SK-N-MC (cell line): ENCODE measurements at regions not wholly inside any gene's neighbourhood (a gene's known extent, or its start where the extent isn't known, plus 50 kb on each side); places are given as distances from the start of the nearest gene placed in this dataset.
"Not testable (repeated sequence)": the region's sequence is repeated elsewhere in the genome, so short reads cannot be mapped to it uniquely, and the experiment has no call there.

ENCODE experiments used
- DNase-seq: peaks from one replicate; pipeline ENCODE4 v3.0.0-alpha.2; 2011; ENCODE audit warnings: low read depth, low spot score
- H3K27ac ChIP-seq: fragments of 200-600 bp; sonication (generic); 2 replicates; pipeline ENCODE4 v1.5.1; 2016; ENCODE audit warnings: mixed run types
- H3K36me3 ChIP-seq: fragments of 200-600 bp; sonication (generic); 2 replicates; pipeline ENCODE4 v1.6.1; 2017; ENCODE audit warnings: antibody characterized with exemption, low read length, mixed read lengths; ENCODE audit not compliant: insufficient read depth
- H3K4me3 ChIP-seq: fragments of 200-600 bp; sonication (generic); 2 replicates; pipeline ENCODE4 v1.5.1; 2016
- H3K9ac ChIP-seq: fragments of 200-600 bp; sonication (generic); 2 replicates; pipeline ENCODE4 v1.8.0; 2017; ENCODE audit warnings: mixed run types, mixed read lengths; ENCODE audit not compliant: insufficient read length
- H3K9me3 ChIP-seq: fragments of 200-600 bp; sonication (generic); 2 replicates; pipeline ENCODE4 v1.6.1; 2017; ENCODE audit warnings: low read depth, mild to moderate bottlenecking, antibody characterized with exemption, low read length, moderate library complexity, mixed read lengths
- EZH2 ChIP-seq: fragments of 200-600 bp; sonication (generic); IDR thresholded peaks from one replicate; pipeline ENCODE4 v1.6.1; 2017; ENCODE audit warnings: antibody characterized with exemption
- FOXP2 ChIP-seq: optimal IDR thresholded peaks from 2 replicates; pipeline ENCODE3; 2011; ENCODE audit warnings: mild to moderate bottlenecking, moderate library complexity; ENCODE audit not compliant: insufficient read depth; ENCODE audit errors: extremely low read length, control extremely low read depth
- POLR2AphosphoS5 ChIP-seq: IDR thresholded peaks from 2 replicates; pipeline ENCODE4 v1.6.1; 2012; ENCODE audit warnings: mild to moderate bottlenecking, low read depth, low read length, borderline replicate concordance

GRCh38 chr18:11368020-11368419 lies 218.7 kb upstream of the PIEZO2 start:
- no peaks in the 10 kb centered on the region for H3K9me3 ChIP-seq
- TF ChIP-seq POLR2AphosphoS5 (no peak), EZH2 (no peak), FOXP2 (no peak)
- H3K27ac ChIP-seq = no peak overlapping the region
- no peak for DNase-seq
- H3K4me3 ChIP-seq = no peak overlapping the region
- H3K9ac ChIP-seq = no peak overlapping the region
- no peaks in the 10 kb centered on the region for H3K36me3 ChIP-seq

GRCh38 chr18:11367351-11367750 lies 218.0 kb upstream of the PIEZO2 start:
- H3K9me3 ChIP-seq = no peaks in the 10 kb centered on the region
- H3K4me3 ChIP-seq = no peak overlapping the region
- no peaks in the 10 kb centered on the region for H3K36me3 ChIP-seq
- TF ChIP-seq EZH2 (no peak), FOXP2 (no peak), POLR2AphosphoS5 (no peak)
- H3K27ac ChIP-seq = no peak overlapping the region
- no peak for DNase-seq
- no peak overlapping the region for H3K9ac ChIP-seq

GRCh38 chr18:11366410-11366809 lies 217.0 kb upstream of the PIEZO2 start:
- no peak for DNase-seq
- TF ChIP-seq EZH2 (no peak), FOXP2 (no peak), POLR2AphosphoS5 (no peak)
- H3K9me3 ChIP-seq = no peaks in the 10 kb centered on the region
- H3K4me3 ChIP-seq = no peak overlapping the region
- no peak overlapping the region for H3K9ac ChIP-seq
- H3K27ac ChIP-seq = no peak overlapping the region
- H3K36me3 ChIP-seq = no peaks in the 10 kb centered on the region

- DNase-seq = no peak
Observed at GRCh38 chr18:11362856-11363255, 213.5 kb upstream of the PIEZO2 start.

GRCh38 chr18:11361862-11362261 lies 212.5 kb upstream of the PIEZO2 start:
- not testable (repeated sequence) for H3K9me3 ChIP-seq

More at GRCh38 chr18:11362856-11363255, 213.5 kb upstream of the PIEZO2 start:
- H3K36me3 ChIP-seq = no peaks in the 10 kb centered on the region
- no peak overlapping the region for H3K4me3 ChIP-seq
- no peak for TF ChIP-seq FOXP2
- TF ChIP-seq EZH2 = no peak
- no peak for TF ChIP-seq POLR2AphosphoS5
- H3K9ac ChIP-seq = no peak overlapping the region
- H3K9me3 ChIP-seq = no peaks in the 10 kb centered on the region
- H3K27ac ChIP-seq = no peak overlapping the region

GRCh38 chr18:11357678-11358077 lies 208.3 kb upstream of the PIEZO2 start:
- Histone ChIP-seq H3K9ac (no peak overlapping the region), H3K36me3 (no peaks in the 10 kb centered on the region), H3K4me3 (no peak overlapping the region), H3K27ac (no peak overlapping the region), H3K9me3 (no peaks in the 10 kb centered on the region)
- TF ChIP-seq FOXP2 (no peak), EZH2 (no peak), POLR2AphosphoS5 (no peak)
- DNase-seq = no peak

More at GRCh38 chr18:11361862-11362261, 212.5 kb upstream of the PIEZO2 start:
- H3K27ac ChIP-seq, H3K9ac ChIP-seq, H3K36me3 ChIP-seq, H3K4me3 ChIP-seq, DNase-seq: not testable (repeated sequence)

- not testable (repeated sequence) for H3K36me3 ChIP-seq, DNase-seq, H3K27ac ChIP-seq, H3K9ac ChIP-seq, H3K4me3 ChIP-seq, H3K9me3 ChIP-seq
Observed at GRCh38 chr18:11344576-11344975, 195.2 kb upstream of the PIEZO2 start.

- no peaks in the 10 kb centered on the region for H3K9me3 ChIP-seq
Observed at GRCh38 chr18:11343096-11343495, 193.7 kb upstream of the PIEZO2 start.

GRCh38 chr18:11342115-11342514 lies 192.7 kb upstream of the PIEZO2 start:
- not testable (repeated sequence) for H3K9me3 ChIP-seq, H3K9ac ChIP-seq, H3K27ac ChIP-seq, DNase-seq, H3K4me3 ChIP-seq, H3K36me3 ChIP-seq

More at GRCh38 chr18:11343096-11343495, 193.7 kb upstream of the PIEZO2 start:
- H3K4me3 ChIP-seq = no peak overlapping the region
- H3K36me3 ChIP-seq = no peaks in the 10 kb centered on the region
- no peak overlapping the region for H3K27ac ChIP-seq
- TF ChIP-seq EZH2 = no peak
- no peak for TF ChIP-seq POLR2AphosphoS5
- no peak for TF ChIP-seq FOXP2
- DNase-seq = no peak
- no peak overlapping the region for H3K9ac ChIP-seq

- Histone ChIP-seq H3K9ac (no peak overlapping the region), H3K4me3 (no peak overlapping the region), H3K36me3 (no peaks in the 10 kb centered on the region), H3K27ac (no peak overlapping the region), H3K9me3 (no peaks in the 10 kb centered on the region)
- TF ChIP-seq POLR2AphosphoS5 (no peak), FOXP2 (no peak), EZH2 (no peak)
- DNase-seq = no peak
Observed at GRCh38 chr18:11339188-11339775, 189.9 kb upstream of the PIEZO2 start.
